B cell (primary cell): ENCODE measurements at regions not wholly inside any gene's neighbourhood (a gene's known extent, or its start where the extent isn't known, plus 50 kb on each side); places are given as distances from the start of the nearest gene placed in this dataset.
"Not testable (repeated sequence)": the region's sequence is repeated elsewhere in the genome, so short reads cannot be mapped to it uniquely, and the experiment has no call there.

Source experiments
- ATAC-seq: fragments of 200-7000 bp; cut with Tn5 transposase; one replicate; pipeline ENCODE4 v1.10.0; 2021; ENCODE audit warnings: low read depth, mild to moderate bottlenecking, moderate number of reproducible peaks, moderate library complexity
- CTCF ChIA-PET: fragments of 350-600 bp; sonication (Branson Sonifier 250); formaldehyde crosslinking; loops from one replicate; lab custom pipeline; 2021; ENCODE audit warnings: antibody characterized with exemption, inconsistent platforms; lab: Charles Lee
- POLR2A ChIA-PET: fragments of 350-600 bp; sonication (Branson Sonifier 250); formaldehyde crosslinking; loops from one replicate; lab custom pipeline; 2021; ENCODE audit warnings: antibody characterized with exemption; lab: Charles Lee
- DNase-seq: peaks from one replicate; pipeline ENCODE4 v3.0.0; 2013
- H2AFZ ChIP-seq: 2 replicates; pipeline ENCODE4 v1.6.1; 2012; ENCODE audit warnings: mild to moderate bottlenecking, low read depth, low read length; ENCODE audit not compliant: insufficient read depth, poor library complexity, severe bottlenecking
- H3K27ac ChIP-seq, 2 donors: 1 replicate in 1 of 2; 2 replicates in 1 of 2; pipeline ENCODE4 v1.5.1; 2012 to 2013; ENCODE audit warnings: low read length in 2 of 2, mild to moderate bottlenecking in 2 of 2, moderate library complexity in 1 of 2
- H3K27me3 ChIP-seq, 4 experiments: fragments of 200-600 bp in 1 of 4; sonication (generic) in 1 of 4; replicated peaks in 1 of 4; 1 replicate in 2 of 4; 2 replicates in 2 of 4; pipeline versions ENCODE4 v1.6.1 to v1.7.0; 2013 to 2016; ENCODE audit warnings: low read length in 3 of 4, mild to moderate bottlenecking in 2 of 4, mixed read lengths in 1 of 4, moderate library complexity in 1 of 4; ENCODE audit not compliant: insufficient read depth in 4 of 4, control insufficient read depth in 3 of 4; ENCODE audit errors: control extremely low read depth in 1 of 4
- H3K36me3 ChIP-seq, 2 experiments: replicated peaks in 1 of 2; 1 replicate in 1 of 2; 2 replicates in 1 of 2; pipeline versions ENCODE4 v1.6.1 to v1.7.1; 2013; ENCODE audit warnings: low read length in 1 of 2; ENCODE audit not compliant: insufficient read depth in 2 of 2, control insufficient read depth in 1 of 2; ENCODE audit errors: control extremely low read depth in 1 of 2, extremely low read depth in 1 of 2
- H3K4me1 ChIP-seq, 2 donors: fragments of 200-600 bp in 1 of 2; sonication (generic) in 1 of 2; 1 replicate in 1 of 2; 2 replicates in 1 of 2; pipeline versions ENCODE4 v1.5.1 to v1.6.1; 2013 to 2017; ENCODE audit warnings: low read length in 2 of 2; ENCODE audit not compliant: control insufficient read depth in 2 of 2, insufficient read depth in 2 of 2
- H3K4me2 ChIP-seq: replicated peaks from 2 replicates; pipeline ENCODE3; 2012; ENCODE audit warnings: mild to moderate bottlenecking, low read depth, low read length; ENCODE audit not compliant: poor library complexity, severe bottlenecking
- H3K4me3 ChIP-seq, 5 experiments: fragments of 200-600 bp in 1 of 5; sonication (generic) in 1 of 5; 1 replicate in 3 of 5; 2 replicates in 2 of 5; pipeline versions ENCODE4 v1.5.1 to v1.7.0; 2011 to 2016; ENCODE audit warnings: low read length in 4 of 5, mild to moderate bottlenecking in 4 of 5, low read depth in 2 of 5, control low read depth in 1 of 5, moderate library complexity in 1 of 5; ENCODE audit not compliant: insufficient read depth in 1 of 5; ENCODE audit errors: control extremely low read depth in 1 of 5, extremely low read depth in 1 of 5
- H3K79me2 ChIP-seq: fragments of 200-600 bp; sonication (generic); one replicate; pipeline ENCODE4 v1.6.0; 2016; ENCODE audit warnings: low read length; ENCODE audit not compliant: control insufficient read depth, insufficient read depth
- H3K9ac ChIP-seq: fragments of 200-600 bp; sonication (generic); 2 replicates; pipeline ENCODE4 v1.6.1; 2017; ENCODE audit warnings: mild to moderate bottlenecking, low read length, moderate library complexity
- H3K9me3 ChIP-seq, 3 donors: one replicate each; pipeline versions ENCODE4 v1.6.1 to v1.7.1; 2013; ENCODE audit warnings: low read length in 2 of 3; ENCODE audit not compliant: control insufficient read depth in 2 of 3, insufficient read depth in 1 of 3; ENCODE audit errors: control extremely low read depth in 1 of 3
- H4K20me1 ChIP-seq: 2 replicates; pipeline ENCODE4 v1.6.0; 2012; ENCODE audit warnings: mild to moderate bottlenecking, low read length; ENCODE audit not compliant: insufficient read depth, control insufficient read depth, poor library complexity, severe bottlenecking
- H3K27ac Mint-ChIP-seq: one replicate; pipeline ENCODE4 v1.8.0; 2021; ENCODE audit warnings: mixed read lengths
- H3K27me3 Mint-ChIP-seq: one replicate; pipeline ENCODE4 v1.8.0; 2021; ENCODE audit warnings: mixed read lengths
- H3K4me1 Mint-ChIP-seq: one replicate; pipeline ENCODE4 v1.8.0; 2021; ENCODE audit warnings: mixed read lengths
- H3K4me3 Mint-ChIP-seq: one replicate; pipeline ENCODE4 v1.8.0; 2021; ENCODE audit warnings: mixed read lengths
- H3K9me3 Mint-ChIP-seq: one replicate; pipeline ENCODE4 v1.8.0; 2022; ENCODE audit warnings: mixed read lengths; ENCODE audit not compliant: insufficient read depth
- CTCF ChIP-seq: fragments of 200-600 bp; IDR thresholded peaks from one replicate; pipeline ENCODE4 v1.8.0; 2022; ENCODE audit warnings: antibody characterized with exemption, mild to moderate bottlenecking
- EZH2 ChIP-seq: IDR thresholded peaks from 2 replicates; pipeline ENCODE4 v1.6.1; 2012; ENCODE audit warnings: borderline replicate concordance, low read depth, mild to moderate bottlenecking, moderate library complexity, low read length; ENCODE audit not compliant: insufficient read depth, poor library complexity, severe bottlenecking
- WGBS: methylation state at CpG from one replicate; pipeline ENCODE4 v1.1.5; 2013; ENCODE audit warnings: missing lambda C conversion rate; ENCODE audit not compliant: insufficient coverage; 5-methylcytosine and 5-hydroxymethylcytosine counted together
- intact Hi-C: fragments of 100-400 bp; cut with micrococcal nuclease; formaldehyde crosslinking; loops from one replicate; pipeline ENCODE4 v1.10.0; 2022

GRCh38 chr15:75782926-75783325 is 60.3 kb upstream of the UBE2Q2 start:
- no peak for ATAC-seq
- no peak overlapping the region for H3K4me3 ChIP-seq
- no peak overlapping the region for H2AFZ ChIP-seq
- intact Hi-C loops, result no loop called here
- no peaks in the 10 kb centered on the region for H3K9me3 ChIP-seq
- no peak overlapping the region for H3K27ac Mint-ChIP-seq
- H3K4me2 ChIP-seq, result no peak overlapping the region
- TF ChIP-seq CTCF, result no peak
- no peak for TF ChIP-seq EZH2
- peaks cover 3% of the 10 kb centered on the region for H3K4me1 Mint-ChIP-seq
- no peak overlapping the region for H3K4me3 Mint-ChIP-seq
- no peak for DNase-seq
- ChIA-PET CTCF (no interaction called here), POLR2A (no interaction called here)
- no peaks in the 10 kb centered on the region for H3K9me3 Mint-ChIP-seq
- no peaks in the 10 kb centered on the region for H3K79me2 ChIP-seq
- H3K27me3 ChIP-seq, result no peaks in the 10 kb centered on the region
- no peaks in the 10 kb centered on the region for H3K36me3 ChIP-seq
- peaks cover 31% of the 10 kb centered on the region for H3K27me3 Mint-ChIP-seq
- H3K27ac ChIP-seq, result no peak overlapping the region
- no peaks in the 10 kb centered on the region for H4K20me1 ChIP-seq
- no peaks in the 10 kb centered on the region for H3K4me1 ChIP-seq
- 89% methylated on average over 9 of the region's 11 CpGs for WGBS
- no peak overlapping the region for H3K9ac ChIP-seq

GRCh38 chr15:75780995-75781394 is 62.3 kb upstream of the UBE2Q2 start:
- H3K27me3 Mint-ChIP-seq, result peaks cover 37% of the 10 kb centered on the region
- H3K9me3 ChIP-seq, H3K36me3 ChIP-seq, ATAC-seq, H3K27ac Mint-ChIP-seq, H3K9ac ChIP-seq, DNase-seq, H4K20me1 ChIP-seq, H3K27ac ChIP-seq, H3K27me3 ChIP-seq, H3K4me2 ChIP-seq, H3K4me3 ChIP-seq, H3K4me1 ChIP-seq, H2AFZ ChIP-seq, H3K79me2 ChIP-seq, H3K4me1 Mint-ChIP-seq, H3K4me3 Mint-ChIP-seq, H3K9me3 Mint-ChIP-seq, CTCF ChIA-PET, intact Hi-C loops: not testable (repeated sequence)
- WGBS, result 97% methylated on average over 4 of the region's 4 CpGs
- POLR2A ChIA-PET, result interaction anchor here (0.7 kb wide), 1 partner anchor 1244 kb away, joined by 3 read pairs; no protein-coding TSS in a partner anchor
